GM18909 (cell line): ENCODE measurements at regions not wholly inside any gene's neighbourhood (a gene's known extent, or its start where the extent isn't known, plus 50 kb on each side); places are given as distances from the start of the nearest gene placed in this dataset.

Experiments
- ATAC-seq: cut with Tn5 transposase; IDR thresholded peaks from one replicate; pipeline ENCODE4 v1.9.1; 2021; ENCODE audit warnings: mild to moderate bottlenecking; ENCODE audit not compliant: unreplicated experiment, poor library complexity

DNA sequence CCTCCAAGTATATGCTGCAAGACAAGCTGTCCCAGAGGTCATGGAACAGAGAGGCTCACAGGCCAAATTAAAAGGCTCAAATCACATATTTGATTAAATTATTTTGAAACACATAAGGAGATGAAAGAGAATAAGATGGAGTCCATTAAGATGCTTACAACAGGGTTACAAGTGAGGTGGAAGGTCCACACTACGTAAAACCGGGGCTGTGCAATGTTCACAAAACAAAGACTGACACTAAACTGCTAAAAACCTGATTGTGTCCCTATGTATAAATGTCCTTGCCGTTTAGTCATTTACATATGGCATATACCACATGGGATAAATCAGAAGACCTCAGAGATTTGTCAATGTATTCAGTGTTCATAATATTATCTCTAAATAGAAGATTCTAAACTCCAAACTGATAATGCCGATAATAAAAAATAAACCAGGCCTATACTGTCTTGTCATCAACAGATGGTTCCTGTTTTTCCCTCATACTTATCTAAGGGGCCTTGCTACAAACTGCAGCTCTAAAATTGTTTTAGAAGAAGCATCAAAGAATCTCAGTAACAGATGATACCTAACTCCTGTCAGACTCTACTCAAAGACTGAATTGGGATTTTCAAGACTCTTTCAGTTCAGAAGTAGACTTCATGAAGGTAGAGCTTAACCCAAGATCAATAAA lies 51.8 kb upstream of the RIPOR2 start:
- ATAC-seq, result no peak

DNA sequence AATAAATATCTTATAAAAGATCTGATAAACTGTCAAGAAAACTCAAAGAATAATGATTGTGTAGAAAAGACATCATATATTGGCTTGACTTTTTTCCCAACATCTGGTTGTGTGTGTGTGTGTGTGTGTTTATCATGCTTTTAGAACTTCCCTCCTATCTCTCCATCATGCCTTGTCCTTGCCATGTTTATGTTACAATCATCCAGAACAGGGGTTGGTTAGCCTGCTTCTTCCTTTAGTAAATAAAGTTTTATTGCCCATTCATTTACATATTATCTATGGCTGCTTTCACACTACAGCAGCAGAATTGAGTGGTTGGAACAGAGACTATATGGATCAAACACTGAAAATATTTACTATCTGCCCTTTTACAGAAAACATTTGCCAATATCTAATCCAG lies 52.8 kb upstream of the RIPOR2 start:
- no peak for ATAC-seq

DNA sequence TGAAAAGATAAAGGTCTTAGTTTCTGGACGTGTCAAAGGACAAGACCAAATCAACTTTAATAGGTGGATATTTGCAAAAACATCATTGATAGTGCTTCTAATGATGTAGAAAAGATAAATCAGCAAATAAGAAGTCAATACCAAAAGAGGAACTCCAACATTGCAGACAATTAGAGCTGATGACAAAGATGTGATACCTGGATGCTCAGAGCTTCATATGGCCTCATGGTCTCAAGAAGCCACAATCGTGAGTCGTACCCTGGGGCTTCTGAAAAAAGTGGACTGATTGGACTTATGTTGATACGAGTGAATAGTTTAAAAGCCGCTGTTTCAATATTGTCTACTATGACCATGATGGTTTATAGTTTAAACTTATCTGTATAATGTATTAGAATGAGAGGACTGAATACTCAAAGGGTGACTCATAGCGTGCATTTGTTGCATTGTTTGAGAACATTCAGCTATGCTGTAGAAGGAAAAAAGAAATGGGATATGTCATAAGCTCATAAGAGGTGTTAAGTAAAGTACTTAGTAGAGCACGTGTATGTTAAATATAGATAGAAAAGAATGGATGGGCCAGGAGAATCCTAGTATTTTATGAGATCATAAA lies 54.6 kb upstream of the RIPOR2 start:
- ATAC-seq, result no peak

DNA sequence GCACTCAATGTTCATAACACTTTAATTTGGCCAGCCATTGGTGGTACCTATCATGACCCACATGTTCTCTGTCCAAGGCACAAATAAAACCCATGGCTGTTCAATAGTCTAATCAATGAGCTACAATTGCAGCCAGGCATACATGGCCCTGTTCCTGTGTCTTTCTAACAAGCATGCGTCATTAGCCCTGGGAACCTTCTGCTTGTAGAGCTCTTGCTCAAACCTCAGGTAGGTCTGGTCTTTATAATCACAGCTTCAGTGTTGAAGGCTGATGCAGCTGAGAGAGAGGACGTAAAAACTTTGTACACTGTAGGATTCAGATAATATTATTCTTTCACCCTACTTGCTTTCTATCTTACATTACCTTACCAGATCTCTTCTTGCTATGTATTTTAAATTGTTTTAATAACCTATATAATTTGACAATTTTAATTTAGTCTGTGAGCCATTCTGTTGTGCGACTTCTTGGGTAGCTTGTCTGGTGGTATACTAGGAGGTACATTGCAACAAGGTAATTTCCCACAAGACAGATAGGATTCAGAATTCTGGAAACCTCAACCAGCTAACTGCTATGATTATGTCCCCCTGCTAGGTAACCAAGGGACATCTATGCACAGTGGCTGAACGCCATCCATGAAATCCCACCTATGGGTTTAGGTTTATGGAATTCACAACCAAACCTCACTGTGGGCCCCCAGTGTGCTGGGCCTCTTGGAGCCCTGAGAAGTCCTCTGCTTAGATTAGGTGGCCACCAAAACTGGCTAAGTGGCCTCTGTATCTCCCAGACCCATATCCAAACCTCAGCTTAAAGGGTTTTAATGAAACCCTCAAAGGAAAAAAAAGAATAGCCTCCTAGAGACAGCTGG lies 55.4 kb upstream of the RIPOR2 start:
- no peak for ATAC-seq

DNA sequence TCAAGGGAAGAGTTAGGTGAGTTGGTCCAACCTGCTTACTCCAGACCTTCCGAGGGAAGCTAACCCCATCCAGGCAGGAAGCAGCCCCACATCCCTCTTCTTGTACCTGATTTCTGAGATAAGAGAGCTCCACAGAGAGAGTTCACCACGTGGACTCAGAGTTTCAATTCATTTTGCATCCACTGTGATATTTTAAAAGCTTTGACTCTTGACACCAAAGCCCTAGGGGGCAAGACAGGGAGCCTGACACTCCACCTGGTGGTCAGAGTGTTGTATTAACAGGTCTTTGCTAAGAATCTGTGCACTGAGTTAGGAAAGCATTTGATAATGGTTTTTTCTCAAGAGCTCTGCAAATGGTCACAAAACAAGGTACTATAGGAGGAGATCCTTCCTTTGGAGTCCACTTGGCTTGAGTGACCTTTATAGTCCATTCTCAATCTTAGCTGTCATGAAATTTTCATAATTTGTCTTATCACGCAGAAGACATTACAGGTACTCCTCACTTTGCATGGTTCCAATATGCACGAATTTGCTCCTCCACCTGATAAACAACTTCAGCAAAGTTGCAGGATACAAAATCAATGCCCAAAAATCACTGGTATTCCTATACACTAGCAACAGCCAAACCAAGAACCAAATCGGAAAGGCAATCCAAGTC lies 56.2 kb upstream of the RIPOR2 start:
- ATAC-seq, result peak; percentile 87

DNA sequence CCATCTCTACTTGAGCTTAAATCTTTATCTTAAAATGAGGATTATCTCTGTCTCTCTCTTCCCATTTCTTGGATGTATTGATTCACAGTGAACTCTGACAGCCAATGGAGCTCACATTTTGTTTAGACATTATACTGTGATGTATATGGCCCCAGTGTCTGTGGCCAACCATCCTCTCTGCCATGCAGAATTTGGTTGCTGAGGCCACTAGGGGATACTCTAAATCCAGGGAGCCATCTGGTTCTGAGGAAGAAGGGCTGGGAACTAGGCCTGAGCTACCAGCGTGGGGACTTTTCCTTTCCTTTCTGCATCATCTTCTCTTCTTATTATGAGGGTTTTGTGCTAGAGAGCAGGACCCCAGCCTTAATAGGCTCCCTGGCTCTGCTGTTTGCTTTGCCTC lies 59.1 kb upstream of the RIPOR2 start:
- ATAC-seq, result no peak

DNA sequence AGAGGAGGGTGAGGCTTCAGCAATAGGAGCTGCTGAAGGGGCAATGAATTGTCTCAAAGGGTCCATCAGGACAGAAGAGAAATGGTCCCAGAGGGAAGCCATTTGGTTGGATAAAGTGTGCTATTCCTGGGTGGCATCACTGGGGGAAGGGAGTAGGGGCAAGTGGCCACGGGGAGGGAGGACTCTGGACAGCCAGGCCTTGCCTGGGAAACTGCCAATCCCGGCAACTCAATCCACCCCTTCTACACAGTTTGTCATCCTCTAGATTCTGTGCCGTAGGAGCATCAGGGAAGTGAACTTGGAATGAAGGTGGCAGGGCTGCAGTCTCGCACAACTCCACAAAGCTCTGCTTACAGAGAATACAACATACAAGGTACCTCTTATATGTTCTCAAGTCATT lies 59.5 kb upstream of the RIPOR2 start:
- ATAC-seq, result no peak

DNA sequence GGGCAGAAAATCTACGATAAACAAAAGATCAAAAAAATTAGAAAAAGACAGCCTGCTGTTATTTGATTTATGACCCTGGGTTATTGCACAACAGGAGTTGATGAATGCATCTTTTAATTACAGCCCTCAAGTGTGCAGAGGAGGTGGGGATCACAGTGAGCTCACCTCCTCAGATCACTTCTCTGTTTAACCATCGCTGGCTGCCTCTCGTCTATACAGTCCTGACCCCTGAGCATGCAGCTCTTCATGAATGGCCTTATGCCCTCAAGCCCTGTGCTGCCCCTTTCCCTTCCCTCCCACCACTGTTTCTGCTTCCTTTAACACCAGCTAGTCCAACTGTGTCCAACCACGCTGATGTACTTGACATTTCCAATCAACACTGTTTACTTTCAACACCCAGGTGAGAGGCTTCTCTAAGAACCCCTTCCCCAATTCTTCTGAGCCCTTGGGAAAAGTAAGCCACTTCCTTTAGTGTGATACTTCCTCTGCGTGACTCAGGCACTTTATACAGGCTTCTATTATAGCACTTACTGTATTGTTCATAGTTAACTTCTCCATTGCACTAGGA lies 60.6 kb upstream of the RIPOR2 start:
- no peak for ATAC-seq

DNA sequence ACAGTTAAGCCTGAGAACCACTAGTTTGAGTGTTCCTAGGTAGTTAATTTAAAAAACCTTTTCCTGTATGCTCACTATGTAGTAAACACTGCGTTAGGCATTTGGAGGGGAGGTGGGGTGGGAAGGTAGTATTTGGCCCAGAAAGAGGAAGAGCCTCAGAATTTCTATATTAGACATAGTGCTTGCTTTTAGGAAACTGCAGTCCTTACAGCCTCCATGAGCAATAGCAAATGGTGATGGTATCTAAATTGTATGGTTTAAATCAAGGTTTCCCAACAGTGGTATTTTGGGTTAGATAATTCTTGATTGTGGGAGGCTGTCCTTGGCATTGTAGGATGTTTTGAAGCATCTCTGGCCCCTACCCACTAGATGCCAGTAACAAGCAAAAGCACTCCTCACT lies 61.5 kb upstream of the RIPOR2 start:
- ATAC-seq, result no peak

DNA sequence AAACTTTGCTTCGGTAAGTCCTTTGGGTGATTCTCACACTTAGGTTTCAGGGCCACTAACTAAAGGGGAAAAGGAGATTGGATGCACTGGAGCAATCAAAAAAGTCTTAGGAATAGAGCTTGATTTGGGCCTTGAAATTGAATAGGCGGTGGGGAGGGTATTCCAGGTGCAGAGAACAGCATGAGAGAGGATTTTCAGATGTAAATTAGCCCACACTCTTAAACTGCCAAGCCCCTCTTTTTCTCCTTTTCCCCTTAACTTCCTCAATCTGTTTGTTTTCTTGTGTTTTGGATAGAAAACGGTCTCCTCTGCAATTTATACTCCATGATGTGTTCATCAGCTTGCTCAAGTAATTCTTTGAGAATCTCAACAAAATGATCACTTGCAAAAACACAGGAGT lies 62.1 kb upstream of the RIPOR2 start:
- ATAC-seq, result no peak

DNA sequence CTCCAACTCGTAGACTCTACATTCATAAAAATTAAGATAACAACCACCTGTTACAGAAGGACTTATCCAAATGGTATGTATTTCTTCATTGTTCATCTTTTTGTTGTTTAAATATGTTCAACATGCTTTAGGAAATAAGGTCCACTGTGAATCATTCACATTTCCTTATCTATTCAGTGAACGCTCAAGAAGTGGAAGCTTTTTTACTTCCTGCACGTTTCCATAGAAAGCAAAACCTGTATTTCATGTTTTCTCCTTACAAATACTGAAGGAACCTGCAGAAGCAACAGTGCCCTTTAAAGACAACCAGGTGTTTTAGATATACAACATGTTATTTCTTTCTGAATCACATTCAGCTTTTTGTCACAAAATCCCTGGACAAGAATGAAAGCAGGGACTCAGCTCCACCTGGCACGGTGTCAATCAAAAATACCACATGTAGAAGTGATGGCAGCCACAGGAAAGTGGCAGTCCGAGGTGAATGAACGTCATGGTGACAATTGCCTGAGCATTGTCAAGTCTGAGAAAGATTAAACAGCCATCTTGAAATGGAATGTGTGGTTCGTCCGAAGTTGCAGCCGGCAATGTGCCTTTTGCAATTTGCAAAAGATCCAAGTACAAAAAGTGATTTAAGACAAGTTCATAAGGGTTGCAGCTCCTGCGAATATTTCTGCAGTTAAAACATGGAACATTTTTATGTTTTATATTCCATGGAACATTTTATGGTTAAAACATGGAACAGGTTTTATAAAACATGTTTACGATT lies 66.7 kb upstream of the RIPOR2 start:
- ATAC-seq, result no peak

DNA sequence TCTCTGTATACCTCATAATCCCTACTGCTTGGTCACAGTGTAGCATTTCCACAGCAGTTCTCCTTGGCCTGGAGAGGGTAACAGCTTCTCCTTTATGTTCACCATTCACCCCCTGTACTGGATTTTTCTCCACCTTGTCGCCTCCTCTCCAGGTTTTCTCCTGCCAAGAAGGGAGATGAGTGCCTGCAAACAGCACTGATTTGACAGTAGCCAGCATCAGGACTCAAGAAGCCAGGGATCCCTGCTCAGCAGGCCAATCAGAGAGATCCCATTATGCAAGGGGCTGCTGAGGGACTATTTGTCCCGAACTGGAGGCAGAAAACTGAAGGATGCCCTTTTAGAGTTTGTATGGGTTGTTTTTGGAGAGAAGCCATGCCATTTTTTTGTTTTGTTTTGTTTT lies 68.6 kb upstream of the RIPOR2 start:
- no peak for ATAC-seq

DNA sequence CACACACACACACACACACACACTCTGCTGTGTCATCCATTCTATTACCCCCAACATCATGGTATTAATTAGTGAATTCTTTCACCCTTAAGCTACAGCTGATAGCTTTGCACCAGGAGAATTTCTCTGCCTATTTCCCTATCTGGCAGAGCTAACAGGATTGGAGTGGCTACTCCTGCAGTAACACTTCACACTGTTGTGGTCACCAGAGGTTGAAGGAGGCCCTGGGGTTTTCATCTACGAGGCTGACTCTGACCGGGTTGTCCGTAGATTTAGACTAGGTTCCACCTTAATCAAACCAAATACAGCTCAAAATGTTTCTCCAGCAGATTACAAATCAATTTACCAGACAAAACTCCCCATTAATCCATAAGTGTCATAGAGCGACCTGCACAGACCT lies 69.2 kb upstream of the RIPOR2 start:
- ATAC-seq, result no peak

DNA sequence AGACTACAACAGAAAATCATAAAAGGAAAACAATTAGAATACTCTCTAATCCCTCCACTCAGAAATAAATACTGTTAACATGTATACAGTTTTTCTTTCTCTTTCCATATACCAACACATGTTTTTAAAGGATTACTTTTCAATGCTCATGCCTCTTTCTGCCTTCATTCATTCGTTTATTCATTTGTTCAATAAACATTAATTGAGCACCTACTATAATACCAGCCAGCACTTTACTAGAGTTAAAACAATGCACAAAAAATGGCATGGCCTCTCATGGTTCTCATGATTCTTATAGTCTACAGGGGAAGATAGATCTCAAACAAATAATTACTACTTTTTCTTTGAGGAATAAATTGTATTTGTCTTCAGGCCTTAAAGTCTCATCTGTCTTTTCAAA lies 70.3 kb upstream of the RIPOR2 start:
- ATAC-seq, result no peak

DNA sequence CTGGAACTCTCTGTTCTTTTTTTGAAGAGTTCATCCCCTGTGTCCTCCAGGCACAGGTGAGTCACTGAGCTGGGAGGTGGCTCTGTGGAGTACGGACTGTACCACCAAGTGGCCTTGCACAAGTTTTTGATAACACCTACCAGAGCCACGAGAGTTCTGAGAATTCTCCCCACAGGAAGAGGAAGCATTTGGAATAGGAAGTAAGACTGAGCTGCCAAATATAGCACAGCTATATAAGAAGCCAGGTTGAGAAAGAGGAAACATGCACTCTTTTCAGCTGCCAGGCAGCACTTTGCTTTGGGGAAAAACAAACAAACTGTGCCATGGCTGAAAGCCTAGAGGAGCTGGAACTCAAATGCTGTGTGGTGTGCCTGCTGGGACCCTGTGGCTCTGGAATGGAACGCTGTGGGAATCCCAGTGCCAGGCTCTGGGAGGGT lies 70.8 kb upstream of the RIPOR2 start:
- ATAC-seq, result no peak

DNA sequence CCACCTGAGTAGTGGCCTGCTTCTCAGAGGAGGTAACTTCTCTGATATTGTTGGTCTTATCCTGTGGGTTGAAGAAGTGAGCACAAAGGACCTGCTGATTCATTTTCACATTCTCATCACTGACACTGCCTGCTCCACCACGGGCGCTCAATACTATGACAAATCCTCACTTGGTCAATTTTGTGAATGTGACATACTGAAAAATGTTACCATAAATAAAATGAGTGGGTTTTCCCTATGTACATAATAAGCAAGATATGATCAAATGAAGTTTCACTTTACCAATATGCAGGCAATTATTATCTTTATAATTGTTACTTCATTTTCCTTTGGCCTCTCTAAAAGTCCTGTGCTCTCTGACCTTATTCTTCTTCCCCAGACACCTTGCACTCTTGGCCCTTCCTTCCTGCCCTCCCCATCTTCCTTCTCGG lies 71.5 kb upstream of the RIPOR2 start:
- peak; percentile 71 for ATAC-seq

DNA sequence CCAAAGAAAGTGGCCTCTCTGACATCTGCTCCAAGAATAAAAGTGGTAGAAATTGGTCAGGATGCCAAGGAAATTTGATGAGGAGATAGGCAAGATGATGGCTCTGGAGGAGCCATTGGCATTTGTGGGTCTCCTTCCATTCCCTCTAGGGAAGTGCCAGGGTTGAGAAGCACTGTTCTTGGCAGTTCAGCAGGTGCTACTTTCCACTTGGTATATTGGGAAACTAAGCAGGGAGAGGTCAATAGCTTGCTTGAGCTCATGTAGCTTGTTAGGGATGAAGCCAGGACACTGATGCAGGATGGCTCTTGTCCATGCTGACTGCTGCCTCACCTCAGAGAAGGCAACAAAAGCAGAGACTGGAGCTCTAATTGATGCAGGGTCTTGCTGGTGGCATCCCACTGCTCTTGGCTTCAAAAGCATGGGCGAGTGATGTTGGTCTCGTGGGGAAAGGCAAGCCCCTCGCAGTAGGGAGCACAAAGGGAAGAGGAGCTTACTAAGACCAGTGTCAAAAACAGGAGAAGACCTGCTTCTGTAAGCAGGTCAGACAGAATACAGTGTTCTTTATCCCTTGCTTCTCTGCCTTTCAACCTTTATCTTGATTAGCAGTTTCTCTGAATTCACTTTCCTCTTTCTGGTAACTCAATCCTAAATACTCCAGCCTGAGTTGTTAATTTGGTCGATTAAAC lies 73.1 kb upstream of the RIPOR2 start:
- ATAC-seq, result no peak

DNA sequence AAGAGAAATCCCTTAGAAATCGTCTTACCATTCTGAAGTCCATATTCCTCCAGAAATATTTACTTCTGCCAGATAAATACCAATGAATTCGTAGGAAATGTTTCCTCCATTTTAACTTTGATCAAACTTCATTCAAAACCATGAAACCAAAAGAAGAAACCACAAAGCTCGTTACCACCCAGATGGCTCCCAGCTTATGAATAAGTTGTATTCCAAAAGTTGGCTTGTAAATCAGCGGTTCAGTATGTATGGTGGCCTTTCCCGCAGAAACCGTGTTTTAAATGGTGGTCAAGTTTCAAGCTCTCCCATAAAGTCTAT lies 73.6 kb upstream of the RIPOR2 start:
- no peak for ATAC-seq

DNA sequence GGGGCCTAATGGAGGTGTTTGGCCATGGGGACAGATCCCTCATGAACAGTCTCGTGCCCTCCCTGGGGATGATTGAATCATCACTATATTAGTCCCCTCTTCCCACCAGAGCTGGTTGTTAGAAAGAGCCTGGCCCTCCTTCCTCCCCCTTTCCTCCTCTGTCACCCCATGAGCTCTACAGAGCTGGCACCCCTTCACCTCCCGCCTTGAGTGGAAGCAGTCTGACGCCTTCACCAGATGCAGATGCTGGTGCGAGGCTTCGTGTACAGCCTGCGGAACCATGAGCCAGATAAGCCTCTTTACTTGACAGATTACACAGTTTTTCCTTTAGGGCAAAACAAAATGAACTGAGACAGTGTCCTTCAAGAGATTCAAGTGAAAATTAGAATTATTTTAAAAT lies 74.4 kb upstream of the RIPOR2 start:
- ATAC-seq, result no peak
